ENCODE measurements at regions not wholly inside any gene's neighbourhood (a gene's known extent, or its start where the extent isn't known, plus 50 kb on each side); places are given as distances from the start of the nearest gene placed in this dataset.

DNA sequence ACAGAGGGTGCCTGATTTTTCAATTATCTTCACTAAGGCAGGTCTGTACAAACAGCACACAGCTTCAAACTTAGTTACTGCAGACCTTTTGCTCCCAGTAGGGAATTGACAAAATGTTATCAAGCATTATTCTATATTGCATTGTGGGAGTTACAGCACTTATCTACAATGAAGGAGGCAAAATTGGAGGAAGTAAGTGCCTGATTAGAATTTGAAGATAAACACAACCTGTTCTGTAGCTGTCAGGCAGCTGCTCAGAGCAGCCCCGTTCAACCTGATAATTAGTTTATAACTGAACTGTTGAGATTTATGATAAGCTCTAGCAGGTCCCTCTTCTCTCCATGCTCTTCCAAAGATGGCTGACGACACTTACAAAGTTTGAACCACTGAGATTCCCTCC lies 364.4 kb upstream of the CYRIA start:
- no peak overlapping the region for H3K4me2 ChIP-seq (ENCODE audit: low read depth, low read length, poor library complexity, severe bottlenecking)
- H3K27ac ChIP-seq (ENCODE audit: low read depth, low read length): no peak overlapping the region
- no peaks in the 10 kb centered on the region for H4K20me1 ChIP-seq (ENCODE audit: low read depth, low read length)
- no peaks in the 10 kb centered on the region for H3K79me2 ChIP-seq (ENCODE audit: insufficient read depth, low read length)
- H3K9me3 ChIP-seq (ENCODE audit: insufficient read depth, low read length): no peaks in the 10 kb centered on the region
- no peaks in the 10 kb centered on the region for H3K9me2 ChIP-seq (replicated peaks; ENCODE audit: insufficient read depth, low read length)
- H3K4me3 ChIP-seq (ENCODE audit: insufficient read depth, low read length, poor library complexity, severe bottlenecking): no peak overlapping the region
- H3K27me3 ChIP-seq (ENCODE audit: low read length): no peaks in the 10 kb centered on the region
- 0 out of 2 replicates have a peak, but pooled peaks cover 3% of the 10 kb centered on the region for H3K36me3 ChIP-seq (ENCODE audit: low read length)
- no peak overlapping the region for H3K9ac ChIP-seq (ENCODE audit: low read length)
- TF ChIP-seq, protein P1, sequence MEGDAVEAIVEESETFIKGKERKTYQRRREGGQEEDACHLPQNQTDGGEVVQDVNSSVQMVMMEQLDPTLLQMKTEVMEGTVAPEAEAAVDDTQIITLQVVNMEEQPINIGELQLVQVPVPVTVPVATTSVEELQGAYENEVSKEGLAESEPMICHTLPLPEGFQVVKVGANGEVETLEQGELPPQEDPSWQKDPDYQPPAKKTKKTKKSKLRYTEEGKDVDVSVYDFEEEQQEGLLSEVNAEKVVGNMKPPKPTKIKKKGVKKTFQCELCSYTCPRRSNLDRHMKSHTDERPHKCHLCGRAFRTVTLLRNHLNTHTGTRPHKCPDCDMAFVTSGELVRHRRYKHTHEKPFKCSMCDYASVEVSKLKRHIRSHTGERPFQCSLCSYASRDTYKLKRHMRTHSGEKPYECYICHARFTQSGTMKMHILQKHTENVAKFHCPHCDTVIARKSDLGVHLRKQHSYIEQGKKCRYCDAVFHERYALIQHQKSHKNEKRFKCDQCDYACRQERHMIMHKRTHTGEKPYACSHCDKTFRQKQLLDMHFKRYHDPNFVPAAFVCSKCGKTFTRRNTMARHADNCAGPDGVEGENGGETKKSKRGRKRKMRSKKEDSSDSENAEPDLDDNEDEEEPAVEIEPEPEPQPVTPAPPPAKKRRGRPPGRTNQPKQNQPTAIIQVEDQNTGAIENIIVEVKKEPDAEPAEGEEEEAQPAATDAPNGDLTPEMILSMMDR (IDR thresholded peaks at IDR 0.05; ENCODE audit: insufficient read depth, low read length, poor library complexity, severe bottlenecking): no peak
- TF ChIP-seq EZH2phosphoT487 (conservative IDR thresholded peaks at IDR 0.05; ENCODE audit: low read length): no peak
- H2AFZ ChIP-seq (ENCODE audit: low read depth, low read length, severe bottlenecking): no peak overlapping the region
- H3F3A ChIP-seq (ENCODE audit: insufficient read depth): no peaks in the 10 kb centered on the region

DNA sequence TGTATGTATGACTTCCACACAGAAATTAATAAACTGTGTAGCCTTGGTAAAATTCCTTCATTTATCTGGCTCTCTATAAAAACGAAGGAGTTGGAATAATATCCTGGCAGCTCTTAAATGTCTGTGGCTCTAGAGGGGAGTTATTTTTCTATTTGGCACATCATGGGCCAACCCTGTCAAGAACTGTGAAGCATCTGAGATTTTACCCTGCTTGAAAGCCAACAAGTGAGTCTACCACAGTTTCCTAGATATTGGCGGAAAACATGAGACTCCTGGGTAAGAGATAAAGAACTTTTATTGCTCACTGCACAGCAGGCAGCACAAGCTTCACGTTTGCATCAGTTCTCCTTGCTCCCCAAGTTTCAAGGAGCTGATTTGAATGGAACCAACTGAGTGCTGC lies 346.7 kb upstream of the CYRIA start:
- no peak overlapping the region for H3K4me3 ChIP-seq (ENCODE audit: insufficient read depth, low read length, poor library complexity, severe bottlenecking)
- no peaks in the 10 kb centered on the region for H3F3A ChIP-seq (ENCODE audit: insufficient read depth)
- no peaks in the 10 kb centered on the region for H3K9me3 ChIP-seq (ENCODE audit: insufficient read depth, low read length)
- H3K27me3 ChIP-seq (ENCODE audit: low read length): no peaks in the 10 kb centered on the region
- no peak overlapping the region for H3K9ac ChIP-seq (ENCODE audit: low read length)
- no peak overlapping the region for H2AFZ ChIP-seq (ENCODE audit: low read depth, low read length, severe bottlenecking)
- no peaks in the 10 kb centered on the region for H3K9me2 ChIP-seq (replicated peaks; ENCODE audit: insufficient read depth, low read length)
- H3K4me2 ChIP-seq (ENCODE audit: low read depth, low read length, poor library complexity, severe bottlenecking): no peak overlapping the region
- H3K79me2 ChIP-seq (ENCODE audit: insufficient read depth, low read length): no peaks in the 10 kb centered on the region
- H4K20me1 ChIP-seq (ENCODE audit: low read depth, low read length): no peaks in the 10 kb centered on the region
- TF ChIP-seq EZH2phosphoT487 (conservative IDR thresholded peaks at IDR 0.05; ENCODE audit: low read length): no peak
- TF ChIP-seq, protein P1 (IDR thresholded peaks at IDR 0.05; ENCODE audit: insufficient read depth, low read length, poor library complexity, severe bottlenecking): no peak
- no peak overlapping the region for H3K27ac ChIP-seq (ENCODE audit: low read depth, low read length)
- H3K36me3 ChIP-seq (ENCODE audit: low read length): no peaks in the 10 kb centered on the region

DNA sequence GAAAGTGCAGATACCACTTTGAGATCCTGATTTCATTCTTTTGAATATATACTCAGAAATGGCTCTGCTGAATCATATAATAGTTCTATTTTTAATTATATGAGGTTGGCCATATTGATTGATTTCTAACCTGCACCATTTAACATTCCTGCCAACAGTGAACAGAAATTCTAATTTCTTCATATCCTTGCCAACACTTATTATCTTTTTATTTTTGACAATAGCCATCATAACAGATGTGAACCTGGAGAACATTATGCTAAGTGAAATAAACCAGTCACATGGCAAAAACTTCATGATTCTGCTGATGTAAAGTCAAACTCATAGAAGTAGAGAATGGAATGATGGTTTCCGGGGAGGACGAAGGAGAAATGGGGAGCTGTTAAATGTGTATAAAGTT lies 344.5 kb upstream of the CYRIA start:
- H3K9me2 ChIP-seq (replicated peaks; ENCODE audit: insufficient read depth, low read length): no peaks in the 10 kb centered on the region
- TF ChIP-seq, protein P1 (IDR thresholded peaks at IDR 0.05; ENCODE audit: insufficient read depth, low read length, poor library complexity, severe bottlenecking): no peak
- no peak for TF ChIP-seq EZH2phosphoT487 (conservative IDR thresholded peaks at IDR 0.05; ENCODE audit: low read length)
- H3F3A ChIP-seq (ENCODE audit: insufficient read depth): no peaks in the 10 kb centered on the region
- no peak overlapping the region for H3K4me2 ChIP-seq (ENCODE audit: low read depth, low read length, poor library complexity, severe bottlenecking)
- H3K36me3 ChIP-seq (ENCODE audit: low read length): no peaks in the 10 kb centered on the region
- H3K27me3 ChIP-seq (ENCODE audit: low read length): no peaks in the 10 kb centered on the region
- H3K79me2 ChIP-seq (ENCODE audit: insufficient read depth, low read length): no peaks in the 10 kb centered on the region
- H2AFZ ChIP-seq (ENCODE audit: low read depth, low read length, severe bottlenecking): no peak overlapping the region
- no peaks in the 10 kb centered on the region for H4K20me1 ChIP-seq (ENCODE audit: low read depth, low read length)
- H3K9me3 ChIP-seq (ENCODE audit: insufficient read depth, low read length): no peaks in the 10 kb centered on the region
- no peak overlapping the region for H3K9ac ChIP-seq (ENCODE audit: low read length)
- no peak overlapping the region for H3K4me3 ChIP-seq (ENCODE audit: insufficient read depth, low read length, poor library complexity, severe bottlenecking)
- H3K27ac ChIP-seq (ENCODE audit: low read depth, low read length): no peak overlapping the region

DNA sequence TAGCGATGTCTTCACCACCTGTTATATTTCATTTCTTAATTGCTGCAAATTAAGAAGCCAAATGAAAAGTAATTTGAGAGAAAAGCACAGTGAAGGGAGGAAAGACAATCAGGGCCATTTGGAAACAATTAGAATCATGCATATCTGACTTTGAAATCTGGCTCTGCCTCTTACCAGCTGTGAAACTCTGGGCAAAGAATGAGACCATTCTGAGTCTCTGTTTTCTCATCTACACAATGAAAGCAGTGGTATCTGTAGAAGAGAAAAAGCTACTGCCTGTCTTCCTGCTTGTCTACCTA lies 334.5 kb upstream of the CYRIA start:
- Histone ChIP-seq H3F3A (ENCODE audit: insufficient read depth) (no peaks in the 10 kb centered on the region), H3K27me3 (ENCODE audit: low read length) (no peaks in the 10 kb centered on the region), H3K27ac (ENCODE audit: low read depth, low read length) (no peak overlapping the region), H2AFZ (ENCODE audit: low read depth, low read length, severe bottlenecking) (no peak overlapping the region), H3K9me3 (ENCODE audit: insufficient read depth, low read length) (no peaks in the 10 kb centered on the region), H3K9ac (ENCODE audit: low read length) (no peak overlapping the region), H3K4me3 (ENCODE audit: insufficient read depth, low read length, poor library complexity, severe bottlenecking) (no peak overlapping the region), H3K4me2 (ENCODE audit: low read depth, low read length, poor library complexity, severe bottlenecking) (no peak overlapping the region), H4K20me1 (ENCODE audit: low read depth, low read length) (no peaks in the 10 kb centered on the region), H3K36me3 (ENCODE audit: low read length) (no peaks in the 10 kb centered on the region), H3K9me2 (replicated peaks; ENCODE audit: insufficient read depth, low read length) (no peaks in the 10 kb centered on the region), H3K79me2 (ENCODE audit: insufficient read depth, low read length) (no peaks in the 10 kb centered on the region)
- TF ChIP-seq EZH2phosphoT487 (conservative IDR thresholded peaks at IDR 0.05; ENCODE audit: low read length): no peak
- TF ChIP-seq, protein P1 (IDR thresholded peaks at IDR 0.05; ENCODE audit: insufficient read depth, low read length, poor library complexity, severe bottlenecking): no peak

Data from SU-DHL-6 (cell line).